A673 (cell line): ENCODE measurements at regions not wholly inside any gene's neighbourhood (a gene's known extent, or its start where the extent isn't known, plus 50 kb on each side); places are given as distances from the start of the nearest gene placed in this dataset.

ENCODE experiments used
- BruUV-seq: library from RNA; stranded (reverse); fragments of 400-500 nt; replicated peaks from 2 replicates; lab custom pipeline; 2021; lab: Mats Ljungman, UMichigan
- CTCF ChIA-PET: fragments of 300-600 bp; sonication (Branson Sonifier 250); formaldehyde crosslinking; loops from one replicate; lab custom pipeline; 2022; ENCODE audit warnings: antibody characterized with exemption; lab: Charles Lee
- POLR2A ChIA-PET: fragments of 300-600 bp; sonication (Branson Sonifier 250); formaldehyde crosslinking; loops from one replicate; lab custom pipeline; 2022; ENCODE audit warnings: antibody characterized with exemption; ENCODE audit not compliant: low non-redundant PET; lab: Charles Lee
- DNase-seq: peaks from one replicate; pipeline ENCODE4 v3.0.0-alpha.2; 2015; ENCODE audit warnings: low spot score
- H3K27ac ChIP-seq: fragments of 200-600 bp; sonication (generic); 2 replicates; pipeline ENCODE4 v1.5.1; 2016; ENCODE audit warnings: mixed run types, low read depth, mild to moderate bottlenecking, mixed read lengths, antibody characterized with exemption, low read length; ENCODE audit not compliant: poor library complexity, severe bottlenecking
- H3K27me3 ChIP-seq: fragments of 200-600 bp; sonication (generic); replicated peaks from 2 replicates; pipeline ENCODE4 v1.6.1; 2017; ENCODE audit warnings: mixed run types, low read depth, mild to moderate bottlenecking, mixed read lengths, antibody characterized with exemption, low read length; ENCODE audit not compliant: insufficient read depth, poor library complexity
- H3K36me3 ChIP-seq: fragments of 200-600 bp; sonication (generic); 2 replicates; pipeline ENCODE4 v1.6.1; 2016; ENCODE audit warnings: mixed run types, mild to moderate bottlenecking, mixed read lengths, antibody characterized with exemption, low read length; ENCODE audit not compliant: insufficient read depth, poor library complexity, severe bottlenecking
- H3K4me1 ChIP-seq: fragments of 200-600 bp; sonication (generic); 2 replicates; pipeline ENCODE4 v1.6.1; 2017; ENCODE audit warnings: mixed run types, mild to moderate bottlenecking, mixed read lengths, antibody characterized with exemption, low read length; ENCODE audit not compliant: insufficient read depth, poor library complexity, severe bottlenecking
- H3K4me3 ChIP-seq: fragments of 200-600 bp; sonication (generic); 2 replicates; pipeline ENCODE4 v1.5.1; 2016; ENCODE audit warnings: low read depth, mixed run types, mild to moderate bottlenecking, mixed read lengths, low read length; ENCODE audit not compliant: poor library complexity, severe bottlenecking
- H3K9me3 ChIP-seq: fragments of 200-600 bp; sonication (generic); 2 replicates; pipeline ENCODE4 v1.6.1; 2016; ENCODE audit warnings: mixed run types, low read depth, mild to moderate bottlenecking, mixed read lengths, antibody characterized with exemption, low read length; ENCODE audit not compliant: poor library complexity, severe bottlenecking
- EZH2 ChIP-seq: fragments of 200-600 bp; sonication (generic); IDR thresholded peaks from 2 replicates; pipeline ENCODE4 v1.6.1; 2017; ENCODE audit warnings: borderline replicate concordance, low read depth, mild to moderate bottlenecking, mixed read lengths, antibody characterized with exemption, low read length; ENCODE audit not compliant: poor library complexity, severe bottlenecking
- intact Hi-C: fragments of 100-400 bp; cut with micrococcal nuclease; formaldehyde crosslinking; loops from one replicate; pipeline ENCODE4 v1.10.0; 2022; ENCODE audit not compliant: unreplicated experiment
- TF ChIP-seq, protein P1 (sequence below): fragments of 300-800, 200-600 bp; sonication (generic); conservative IDR thresholded peaks from 2 replicates; pipeline ENCODE4 v1.5.1; 2017; ENCODE audit warnings: low read depth, mild to moderate bottlenecking, antibody characterized with exemption, low read length, moderate library complexity, mixed read lengths

GRCh38 chr16:61379311-61379710 lies 656.9 kb downstream of the CDH8 start:
- intact Hi-C loops: no loop called here
- no peak overlapping the region for H3K27ac ChIP-seq
- H3K36me3 ChIP-seq: no peaks in the 10 kb centered on the region
- ChIA-PET POLR2A (no interaction called here), CTCF (no interaction called here)
- H3K4me3 ChIP-seq: no peak overlapping the region
- DNase-seq: no peak
- TF ChIP-seq, protein P1, sequence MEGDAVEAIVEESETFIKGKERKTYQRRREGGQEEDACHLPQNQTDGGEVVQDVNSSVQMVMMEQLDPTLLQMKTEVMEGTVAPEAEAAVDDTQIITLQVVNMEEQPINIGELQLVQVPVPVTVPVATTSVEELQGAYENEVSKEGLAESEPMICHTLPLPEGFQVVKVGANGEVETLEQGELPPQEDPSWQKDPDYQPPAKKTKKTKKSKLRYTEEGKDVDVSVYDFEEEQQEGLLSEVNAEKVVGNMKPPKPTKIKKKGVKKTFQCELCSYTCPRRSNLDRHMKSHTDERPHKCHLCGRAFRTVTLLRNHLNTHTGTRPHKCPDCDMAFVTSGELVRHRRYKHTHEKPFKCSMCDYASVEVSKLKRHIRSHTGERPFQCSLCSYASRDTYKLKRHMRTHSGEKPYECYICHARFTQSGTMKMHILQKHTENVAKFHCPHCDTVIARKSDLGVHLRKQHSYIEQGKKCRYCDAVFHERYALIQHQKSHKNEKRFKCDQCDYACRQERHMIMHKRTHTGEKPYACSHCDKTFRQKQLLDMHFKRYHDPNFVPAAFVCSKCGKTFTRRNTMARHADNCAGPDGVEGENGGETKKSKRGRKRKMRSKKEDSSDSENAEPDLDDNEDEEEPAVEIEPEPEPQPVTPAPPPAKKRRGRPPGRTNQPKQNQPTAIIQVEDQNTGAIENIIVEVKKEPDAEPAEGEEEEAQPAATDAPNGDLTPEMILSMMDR: no peak
- TF ChIP-seq EZH2: no peak
- H3K27me3 ChIP-seq: no peaks in the 10 kb centered on the region
- no peaks in the 10 kb centered on the region for H3K4me1 ChIP-seq
- H3K9me3 ChIP-seq: no peaks in the 10 kb centered on the region
- BruUV-seq: no TSS peak

GRCh38 chr16:61374071-61374470 lies 662.2 kb downstream of the CDH8 start:
- DNase-seq: no peak
- POLR2A ChIA-PET: no interaction called here
- TF ChIP-seq, protein P1: no peak
- no peak for TF ChIP-seq EZH2

DNA sequence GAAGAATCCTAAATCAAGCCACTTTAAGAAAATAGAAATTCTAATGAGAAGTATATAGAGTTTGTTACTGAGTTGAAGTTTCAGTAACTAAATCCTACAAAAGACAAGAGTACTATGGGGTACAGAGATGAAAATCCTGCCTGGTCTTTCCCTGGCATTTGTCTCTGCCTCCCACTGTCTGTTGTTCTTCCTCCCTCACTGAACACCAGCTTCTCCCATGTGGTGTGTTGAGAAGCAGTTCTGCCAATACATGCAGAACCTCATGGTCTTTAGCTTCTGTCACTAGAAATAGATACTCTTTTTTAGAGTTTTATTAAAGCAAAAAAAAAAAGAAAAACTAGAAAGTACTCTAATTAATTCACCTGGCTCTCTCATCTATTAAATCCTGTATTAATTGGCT lies 664.4 kb downstream of the CDH8 start:
- no peak for TF ChIP-seq EZH2
- TF ChIP-seq, protein P1: no peak
- BruUV-seq: no TSS peak
- intact Hi-C loops: no loop called here
- H3K4me1 ChIP-seq: no peaks in the 10 kb centered on the region
- H3K27me3 ChIP-seq: no peaks in the 10 kb centered on the region
- no peak for DNase-seq
- no peak overlapping the region for H3K4me3 ChIP-seq
- no peaks in the 10 kb centered on the region for H3K36me3 ChIP-seq
- no peak overlapping the region for H3K27ac ChIP-seq
- H3K9me3 ChIP-seq: no peaks in the 10 kb centered on the region
- POLR2A ChIA-PET: no interaction called here
- CTCF ChIA-PET: no interaction called here

More at GRCh38 chr16:61374071-61374470, 662.2 kb downstream of the CDH8 start:
- CTCF ChIA-PET: interaction anchor here (0.6 kb wide), 1 partner anchor 1365 kb away, joined by 3 read pairs; no protein-coding TSS in a partner anchor
- H3K4me3 ChIP-seq: no peak overlapping the region
- H3K9me3 ChIP-seq: no peaks in the 10 kb centered on the region
- BruUV-seq: no TSS peak
- H3K36me3 ChIP-seq: no peaks in the 10 kb centered on the region
- H3K27ac ChIP-seq: no peak overlapping the region
- H3K4me1 ChIP-seq: no peaks in the 10 kb centered on the region
- no peaks in the 10 kb centered on the region for H3K27me3 ChIP-seq
- intact Hi-C loops: no loop called here
